ENCODE measurements at regions not wholly inside any gene's neighbourhood (a gene's known extent, or its start where the extent isn't known, plus 50 kb on each side); places are given as distances from the start of the nearest gene placed in this dataset.

DNA sequence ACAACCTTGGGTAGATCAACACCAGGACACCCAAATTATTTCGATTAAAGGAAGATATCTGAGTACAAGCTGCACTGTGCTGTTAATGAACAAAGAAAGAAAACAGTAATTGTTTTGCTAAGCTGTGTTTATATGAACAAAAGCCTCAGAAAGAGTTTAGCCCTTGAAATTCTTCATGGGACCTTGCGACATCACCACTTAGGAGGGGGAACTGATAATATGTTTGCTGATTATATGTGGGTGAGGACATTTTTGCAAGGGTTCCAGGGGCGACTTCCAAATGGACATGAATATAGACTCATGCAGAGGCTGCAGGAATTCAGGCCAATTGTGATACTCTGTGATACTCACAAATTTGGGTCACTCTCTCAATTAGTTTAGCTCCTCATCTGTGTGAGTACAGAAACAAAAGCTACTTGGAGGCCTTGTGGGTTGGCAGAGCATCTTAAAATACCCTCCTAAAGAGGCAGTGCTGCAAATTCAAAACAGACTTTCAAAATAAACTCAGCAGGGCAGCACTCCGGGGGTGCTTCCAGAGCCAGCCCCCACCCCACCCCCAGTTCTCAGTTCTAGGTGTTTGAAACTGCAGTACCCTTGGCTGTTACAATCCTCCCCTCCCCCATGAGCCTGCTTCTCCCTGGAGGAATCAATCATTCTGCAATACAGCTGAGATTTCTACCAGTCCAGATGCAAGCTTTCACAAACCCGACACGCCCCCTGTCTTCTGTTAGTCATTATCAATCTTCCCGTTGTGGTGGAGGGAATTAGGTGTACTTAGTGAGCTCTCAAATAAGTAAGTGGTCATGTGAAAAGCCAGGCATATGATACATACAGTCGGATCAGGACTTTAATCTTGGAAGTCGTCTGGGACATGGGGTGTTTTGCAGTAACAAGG, 97.0 kb upstream of the MBNL2 start (continued):
- TF ChIP-seq, protein P1, sequence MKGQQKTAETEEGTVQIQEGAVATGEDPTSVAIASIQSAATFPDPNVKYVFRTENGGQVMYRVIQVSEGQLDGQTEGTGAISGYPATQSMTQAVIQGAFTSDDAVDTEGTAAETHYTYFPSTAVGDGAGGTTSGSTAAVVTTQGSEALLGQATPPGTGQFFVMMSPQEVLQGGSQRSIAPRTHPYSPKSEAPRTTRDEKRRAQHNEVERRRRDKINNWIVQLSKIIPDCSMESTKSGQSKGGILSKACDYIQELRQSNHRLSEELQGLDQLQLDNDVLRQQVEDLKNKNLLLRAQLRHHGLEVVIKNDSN (IDR thresholded peaks at IDR 0.05; ENCODE audit: borderline replicate concordance, low read depth) = peak; percentile 29; the same call in 1 of the 2 replicates
- TF ChIP-seq, protein P2, sequence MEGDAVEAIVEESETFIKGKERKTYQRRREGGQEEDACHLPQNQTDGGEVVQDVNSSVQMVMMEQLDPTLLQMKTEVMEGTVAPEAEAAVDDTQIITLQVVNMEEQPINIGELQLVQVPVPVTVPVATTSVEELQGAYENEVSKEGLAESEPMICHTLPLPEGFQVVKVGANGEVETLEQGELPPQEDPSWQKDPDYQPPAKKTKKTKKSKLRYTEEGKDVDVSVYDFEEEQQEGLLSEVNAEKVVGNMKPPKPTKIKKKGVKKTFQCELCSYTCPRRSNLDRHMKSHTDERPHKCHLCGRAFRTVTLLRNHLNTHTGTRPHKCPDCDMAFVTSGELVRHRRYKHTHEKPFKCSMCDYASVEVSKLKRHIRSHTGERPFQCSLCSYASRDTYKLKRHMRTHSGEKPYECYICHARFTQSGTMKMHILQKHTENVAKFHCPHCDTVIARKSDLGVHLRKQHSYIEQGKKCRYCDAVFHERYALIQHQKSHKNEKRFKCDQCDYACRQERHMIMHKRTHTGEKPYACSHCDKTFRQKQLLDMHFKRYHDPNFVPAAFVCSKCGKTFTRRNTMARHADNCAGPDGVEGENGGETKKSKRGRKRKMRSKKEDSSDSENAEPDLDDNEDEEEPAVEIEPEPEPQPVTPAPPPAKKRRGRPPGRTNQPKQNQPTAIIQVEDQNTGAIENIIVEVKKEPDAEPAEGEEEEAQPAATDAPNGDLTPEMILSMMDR (IDR thresholded peaks at IDR 0.05) = no peak; the same call in none of the 2 replicates
- TF ChIP-seq CHD2 (IDR thresholded peaks at IDR 0.05; ENCODE audit: low read length, partially characterized antibody) = no peak
- no peak for TF ChIP-seq FOSL2 (IDR thresholded peaks at IDR 0.05; ENCODE audit: borderline replicate concordance, low read depth)
- TF ChIP-seq RAD21 (IDR thresholded peaks at IDR 0.05; ENCODE audit: low read length) = no peak; the same call in 1 of the 2 replicates
- TF ChIP-seq RCOR1 (IDR thresholded peaks at IDR 0.05; ENCODE audit: low read length) = no peak
- TF ChIP-seq POLR2AphosphoS5 (IDR thresholded peaks at IDR 0.05; ENCODE audit: low read depth, low read length) = 0 out of 2 replicates have a peak, but pooled peaks have one; percentile 17
- TF ChIP-seq, protein P3, sequence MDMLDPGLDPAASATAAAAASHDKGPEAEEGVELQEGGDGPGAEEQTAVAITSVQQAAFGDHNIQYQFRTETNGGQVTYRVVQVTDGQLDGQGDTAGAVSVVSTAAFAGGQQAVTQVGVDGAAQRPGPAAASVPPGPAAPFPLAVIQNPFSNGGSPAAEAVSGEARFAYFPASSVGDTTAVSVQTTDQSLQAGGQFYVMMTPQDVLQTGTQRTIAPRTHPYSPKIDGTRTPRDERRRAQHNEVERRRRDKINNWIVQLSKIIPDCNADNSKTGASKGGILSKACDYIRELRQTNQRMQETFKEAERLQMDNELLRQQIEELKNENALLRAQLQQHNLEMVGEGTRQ (IDR thresholded peaks at IDR 0.05; ENCODE audit: borderline replicate concordance, low read depth, low read length) = no peak
- no peak for TF ChIP-seq SMC3 (IDR thresholded peaks at IDR 0.05; ENCODE audit: low read depth, low read length)
- peak; percentile 78 for TF ChIP-seq TCF12 (IDR thresholded peaks at IDR 0.05)
- TF ChIP-seq, protein P4, sequence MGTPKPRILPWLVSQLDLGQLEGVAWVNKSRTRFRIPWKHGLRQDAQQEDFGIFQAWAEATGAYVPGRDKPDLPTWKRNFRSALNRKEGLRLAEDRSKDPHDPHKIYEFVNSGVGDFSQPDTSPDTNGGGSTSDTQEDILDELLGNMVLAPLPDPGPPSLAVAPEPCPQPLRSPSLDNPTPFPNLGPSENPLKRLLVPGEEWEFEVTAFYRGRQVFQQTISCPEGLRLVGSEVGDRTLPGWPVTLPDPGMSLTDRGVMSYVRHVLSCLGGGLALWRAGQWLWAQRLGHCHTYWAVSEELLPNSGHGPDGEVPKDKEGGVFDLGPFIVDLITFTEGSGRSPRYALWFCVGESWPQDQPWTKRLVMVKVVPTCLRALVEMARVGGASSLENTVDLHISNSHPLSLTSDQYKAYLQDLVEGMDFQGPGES (IDR thresholded peaks at IDR 0.05; ENCODE audit: low read depth, low read length) = no peak
- no peak for TF ChIP-seq TAF1 (IDR thresholded peaks at IDR 0.05; ENCODE audit: borderline replicate concordance, low read depth, low read length)
- TF ChIP-seq, protein P5, sequence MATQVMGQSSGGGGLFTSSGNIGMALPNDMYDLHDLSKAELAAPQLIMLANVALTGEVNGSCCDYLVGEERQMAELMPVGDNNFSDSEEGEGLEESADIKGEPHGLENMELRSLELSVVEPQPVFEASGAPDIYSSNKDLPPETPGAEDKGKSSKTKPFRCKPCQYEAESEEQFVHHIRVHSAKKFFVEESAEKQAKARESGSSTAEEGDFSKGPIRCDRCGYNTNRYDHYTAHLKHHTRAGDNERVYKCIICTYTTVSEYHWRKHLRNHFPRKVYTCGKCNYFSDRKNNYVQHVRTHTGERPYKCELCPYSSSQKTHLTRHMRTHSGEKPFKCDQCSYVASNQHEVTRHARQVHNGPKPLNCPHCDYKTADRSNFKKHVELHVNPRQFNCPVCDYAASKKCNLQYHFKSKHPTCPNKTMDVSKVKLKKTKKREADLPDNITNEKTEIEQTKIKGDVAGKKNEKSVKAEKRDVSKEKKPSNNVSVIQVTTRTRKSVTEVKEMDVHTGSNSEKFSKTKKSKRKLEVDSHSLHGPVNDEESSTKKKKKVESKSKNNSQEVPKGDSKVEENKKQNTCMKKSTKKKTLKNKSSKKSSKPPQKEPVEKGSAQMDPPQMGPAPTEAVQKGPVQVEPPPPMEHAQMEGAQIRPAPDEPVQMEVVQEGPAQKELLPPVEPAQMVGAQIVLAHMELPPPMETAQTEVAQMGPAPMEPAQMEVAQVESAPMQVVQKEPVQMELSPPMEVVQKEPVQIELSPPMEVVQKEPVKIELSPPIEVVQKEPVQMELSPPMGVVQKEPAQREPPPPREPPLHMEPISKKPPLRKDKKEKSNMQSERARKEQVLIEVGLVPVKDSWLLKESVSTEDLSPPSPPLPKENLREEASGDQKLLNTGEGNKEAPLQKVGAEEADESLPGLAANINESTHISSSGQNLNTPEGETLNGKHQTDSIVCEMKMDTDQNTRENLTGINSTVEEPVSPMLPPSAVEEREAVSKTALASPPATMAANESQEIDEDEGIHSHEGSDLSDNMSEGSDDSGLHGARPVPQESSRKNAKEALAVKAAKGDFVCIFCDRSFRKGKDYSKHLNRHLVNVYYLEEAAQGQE (IDR thresholded peaks at IDR 0.05; ENCODE audit: low read depth, low read length) = no peak
- TF ChIP-seq EZH2phosphoT487 (IDR thresholded peaks at IDR 0.05; ENCODE audit: borderline replicate concordance, low read depth) = no peak
- TF ChIP-seq ELF1 (IDR thresholded peaks at IDR 0.05) = no peak
- no peak for TF ChIP-seq YY1 (IDR thresholded peaks at IDR 0.05; ENCODE audit: low read depth)
- no peak for TF ChIP-seq GATA2 (CRISPR knock-in tag; IDR thresholded peaks at IDR 0.05)
- TF ChIP-seq GABPA (IDR thresholded peaks at IDR 0.05; ENCODE audit: low read depth) = no peak
- TF ChIP-seq MEF2A (IDR thresholded peaks at IDR 0.05; ENCODE audit: borderline replicate concordance, low read depth) = 0 out of 2 replicates have a peak, but pooled peaks have one; percentile 7
- TF ChIP-seq, protein P6, sequence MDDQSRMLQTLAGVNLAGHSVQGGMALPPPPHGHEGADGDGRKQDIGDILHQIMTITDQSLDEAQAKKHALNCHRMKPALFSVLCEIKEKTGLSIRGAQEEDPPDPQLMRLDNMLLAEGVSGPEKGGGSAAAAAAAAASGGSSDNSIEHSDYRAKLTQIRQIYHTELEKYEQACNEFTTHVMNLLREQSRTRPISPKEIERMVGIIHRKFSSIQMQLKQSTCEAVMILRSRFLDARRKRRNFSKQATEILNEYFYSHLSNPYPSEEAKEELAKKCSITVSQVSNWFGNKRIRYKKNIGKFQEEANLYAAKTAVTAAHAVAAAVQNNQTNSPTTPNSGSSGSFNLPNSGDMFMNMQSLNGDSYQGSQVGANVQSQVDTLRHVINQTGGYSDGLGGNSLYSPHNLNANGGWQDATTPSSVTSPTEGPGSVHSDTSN (IDR thresholded peaks at IDR 0.05) = peak; percentile 83
